ENCODE measurements at regions not wholly inside any gene's neighbourhood (a gene's known extent, or its start where the extent isn't known, plus 50 kb on each side); places are given as distances from the start of the nearest gene placed in this dataset.
A peak's percentile ranks its signal among the peaks of the same experiment; 100 is the strongest.
"Not testable (repeated sequence)": the region's sequence is repeated elsewhere in the genome, so short reads cannot be mapped to it uniquely, and the experiment has no call there.

DNA sequence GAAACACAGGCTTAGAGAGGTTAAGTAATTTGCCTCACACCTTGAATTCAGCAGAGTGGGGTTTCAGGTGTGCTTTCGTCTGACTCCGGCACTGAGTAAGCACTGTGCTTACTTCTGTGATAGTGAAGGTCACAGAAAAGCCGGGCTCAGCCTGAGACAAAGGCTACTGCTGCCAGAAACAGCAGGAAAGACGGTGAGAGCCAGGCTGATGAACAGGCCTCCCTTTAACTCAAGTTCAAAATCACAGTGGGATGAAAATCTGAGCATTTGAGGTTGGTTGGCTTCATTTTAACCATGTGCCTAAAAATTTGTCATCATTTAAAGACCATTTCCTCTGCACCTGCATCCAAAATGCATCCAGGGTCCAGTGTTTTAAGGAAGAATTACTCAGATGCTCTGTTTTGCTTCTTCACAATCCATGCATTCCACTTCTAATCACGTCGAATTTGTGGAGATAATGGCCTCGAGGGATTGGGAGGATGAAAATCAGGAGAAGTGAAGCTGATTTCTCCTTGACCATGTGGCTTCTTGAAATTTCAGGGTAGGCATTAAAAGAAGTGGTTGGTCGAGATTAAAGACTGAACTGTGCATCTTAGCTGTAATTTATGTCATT is 121.2 kb upstream of the LNX1 start:
- DNase-seq: no peak

DNA sequence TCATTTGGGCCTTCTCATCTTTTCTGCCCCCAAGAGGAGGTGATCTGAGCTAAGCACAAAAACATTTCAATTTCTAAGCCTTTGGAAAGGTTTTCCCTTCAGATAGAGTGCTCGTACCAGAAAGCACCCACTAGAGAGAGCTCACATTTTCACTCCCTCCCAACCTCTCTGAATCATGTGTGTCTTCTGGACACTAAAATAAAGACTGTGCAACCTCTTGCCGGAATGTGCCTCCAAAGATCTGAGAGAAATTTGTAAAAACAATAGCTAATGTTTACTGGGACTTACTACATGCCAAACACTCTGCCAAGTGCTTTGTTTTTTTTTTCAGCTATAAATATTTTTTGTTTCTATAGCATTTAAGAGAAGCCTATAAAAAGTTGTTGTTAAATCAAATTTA is 120.6 kb upstream of the LNX1 start:
- no peak for DNase-seq

DNA sequence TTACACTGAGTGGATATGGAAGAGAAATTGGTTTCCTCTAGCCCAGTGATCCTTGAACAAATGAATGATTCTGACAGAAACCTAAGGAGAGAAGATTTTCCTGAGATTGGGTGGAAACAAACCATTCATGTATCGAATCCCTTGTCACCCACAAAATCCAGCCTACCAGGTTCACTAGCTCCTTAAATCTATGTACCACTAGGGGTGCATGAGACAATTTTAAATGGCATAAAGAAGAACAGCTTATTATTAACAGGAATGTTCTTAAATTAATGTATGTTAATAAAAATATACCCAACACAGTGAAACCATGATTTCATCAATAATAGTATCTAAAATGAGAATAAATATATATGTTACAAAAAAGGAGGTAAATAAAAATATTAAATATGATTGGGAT is 118.4 kb upstream of the LNX1 start:
- no peak for DNase-seq

DNA sequence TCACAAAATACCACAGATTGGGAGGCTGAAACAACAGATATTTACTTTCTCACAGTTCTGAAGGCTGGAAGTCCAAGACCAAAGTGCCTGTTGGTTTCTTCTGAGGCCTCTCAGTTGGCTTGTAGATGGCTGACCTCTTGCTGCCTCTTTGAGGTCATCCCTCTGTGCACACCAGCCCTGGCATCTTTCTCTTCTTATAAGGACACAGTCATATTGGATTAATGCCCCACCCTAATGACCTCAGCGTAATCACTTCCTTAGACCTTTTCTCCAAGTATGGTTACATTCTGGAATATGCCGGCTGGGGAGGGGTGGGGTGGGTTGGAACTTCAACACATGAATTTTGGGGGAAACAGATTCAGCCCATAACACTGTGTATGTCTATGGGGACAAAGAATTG is 116.2 kb upstream of the LNX1 start:
- no peak for DNase-seq

DNA sequence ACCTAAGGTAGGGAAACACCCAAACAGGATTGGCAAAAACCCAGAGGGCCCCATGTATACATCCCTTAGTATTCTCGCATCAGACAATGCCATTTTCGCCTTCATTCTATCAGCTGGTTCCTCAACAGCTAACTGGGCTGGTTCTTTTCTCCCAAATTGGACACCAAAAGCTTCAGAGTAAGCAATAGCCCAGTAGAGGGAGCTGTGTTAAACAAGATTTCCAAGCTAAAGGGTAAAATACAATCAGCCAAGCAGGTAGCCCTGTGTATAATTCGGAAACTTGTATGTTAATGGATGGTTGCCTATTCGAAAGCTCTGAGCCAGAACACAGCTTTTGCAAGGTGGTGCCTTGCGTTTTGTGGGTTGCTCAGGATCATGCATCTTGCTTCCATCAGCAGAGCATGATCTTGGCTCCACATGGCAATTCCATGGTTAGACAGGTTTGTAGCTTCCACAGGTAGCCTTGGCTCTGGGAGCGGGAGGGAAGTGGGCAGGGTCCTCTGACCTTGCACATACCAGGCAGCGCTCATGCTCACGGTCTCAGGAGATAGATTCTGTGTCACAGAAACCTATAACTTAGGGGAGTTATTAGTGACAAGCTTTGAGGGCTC is 115.2 kb upstream of the LNX1 start:
- DNase-seq: peak; percentile 1

DNA sequence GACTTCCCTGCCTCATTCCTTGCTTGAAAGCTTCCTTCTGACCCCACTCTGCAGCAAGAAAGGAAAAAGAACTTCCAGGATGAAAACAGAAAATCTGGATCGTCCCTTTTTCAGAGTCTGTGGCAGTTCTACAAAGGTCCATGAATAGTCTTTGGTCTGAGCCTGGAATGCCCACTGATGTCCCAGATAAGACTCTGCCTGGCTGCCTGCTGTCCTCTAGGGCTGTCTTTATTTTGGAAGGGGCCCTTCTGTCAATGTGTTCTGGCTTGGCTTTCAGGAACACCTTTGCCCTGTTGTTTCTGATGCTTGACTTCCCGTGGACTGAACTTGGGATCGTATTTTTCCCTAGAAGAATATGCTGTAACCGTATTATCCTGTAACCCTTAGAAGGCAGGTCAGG is 114.7 kb upstream of the LNX1 start:
- DNase-seq: no peak

DNA sequence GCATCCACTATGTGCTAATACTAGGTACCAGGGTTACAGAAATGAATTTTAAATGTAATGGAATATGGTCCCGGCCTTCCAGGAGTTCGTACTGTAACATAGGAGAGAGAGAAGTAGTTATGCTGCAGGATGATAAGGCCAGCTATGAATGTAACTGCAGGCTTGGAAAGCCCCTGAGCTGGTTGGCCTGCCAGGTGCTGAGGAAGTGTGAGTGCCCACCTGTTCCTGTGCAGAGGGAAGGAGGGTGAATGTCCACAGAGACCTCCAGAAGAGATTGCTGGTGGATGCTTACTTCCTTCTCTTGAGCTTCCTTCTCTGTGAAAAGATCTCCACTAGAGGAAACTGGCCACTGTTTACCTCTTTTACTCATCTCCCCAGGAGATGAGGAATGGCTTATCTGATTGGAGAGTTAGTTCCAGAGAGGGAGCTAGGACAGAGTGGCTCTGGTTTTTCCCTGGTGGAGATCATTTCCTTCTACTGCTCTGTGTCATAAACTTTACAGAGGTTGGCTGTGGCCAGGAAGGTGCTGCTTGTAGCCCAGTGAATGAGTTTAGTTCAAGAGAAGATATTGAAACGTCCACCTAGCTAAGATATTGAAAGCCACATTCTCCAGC is 114.0 kb upstream of the LNX1 start:
- DNase-seq: no peak

DNA sequence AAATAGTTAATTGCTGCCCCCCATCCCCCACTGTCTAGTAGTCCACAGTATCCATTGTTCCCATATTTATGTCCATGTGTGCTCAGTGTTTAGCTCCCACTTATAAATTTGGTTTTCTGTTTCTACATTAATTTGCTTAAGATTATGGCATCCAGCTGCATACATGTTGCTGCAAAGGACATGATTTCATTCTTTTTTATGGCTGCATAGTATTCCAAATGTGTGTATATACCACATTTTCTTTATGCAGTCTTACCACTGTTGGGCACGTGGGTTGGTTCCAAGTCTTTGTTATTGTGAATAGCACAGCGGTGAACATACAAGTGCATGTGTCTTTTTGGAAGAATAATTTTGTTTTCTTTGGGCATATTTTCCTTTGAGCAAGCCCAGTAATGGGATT is 113.0 kb upstream of the LNX1 start:
- DNase-seq: no peak

DNA sequence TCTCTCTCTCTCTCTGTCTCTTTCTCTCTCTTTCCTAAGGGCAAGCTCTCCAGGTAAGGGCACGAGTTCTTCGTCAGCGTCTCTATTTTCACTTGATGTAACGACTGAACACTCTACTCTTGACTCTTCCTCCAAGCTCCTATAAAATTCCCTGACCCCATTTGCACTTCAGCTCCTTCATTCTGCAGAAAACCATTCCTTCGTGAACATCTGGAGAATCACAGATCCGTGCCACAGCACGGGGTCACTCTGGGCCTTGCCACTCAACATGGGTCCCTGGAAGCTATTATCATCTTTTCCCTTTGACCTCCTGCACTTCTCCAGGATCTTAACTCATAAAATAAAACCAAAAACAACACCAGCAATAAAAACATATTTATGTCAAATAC is 112.0 kb upstream of the LNX1 start:
- DNase-seq: no peak

DNA sequence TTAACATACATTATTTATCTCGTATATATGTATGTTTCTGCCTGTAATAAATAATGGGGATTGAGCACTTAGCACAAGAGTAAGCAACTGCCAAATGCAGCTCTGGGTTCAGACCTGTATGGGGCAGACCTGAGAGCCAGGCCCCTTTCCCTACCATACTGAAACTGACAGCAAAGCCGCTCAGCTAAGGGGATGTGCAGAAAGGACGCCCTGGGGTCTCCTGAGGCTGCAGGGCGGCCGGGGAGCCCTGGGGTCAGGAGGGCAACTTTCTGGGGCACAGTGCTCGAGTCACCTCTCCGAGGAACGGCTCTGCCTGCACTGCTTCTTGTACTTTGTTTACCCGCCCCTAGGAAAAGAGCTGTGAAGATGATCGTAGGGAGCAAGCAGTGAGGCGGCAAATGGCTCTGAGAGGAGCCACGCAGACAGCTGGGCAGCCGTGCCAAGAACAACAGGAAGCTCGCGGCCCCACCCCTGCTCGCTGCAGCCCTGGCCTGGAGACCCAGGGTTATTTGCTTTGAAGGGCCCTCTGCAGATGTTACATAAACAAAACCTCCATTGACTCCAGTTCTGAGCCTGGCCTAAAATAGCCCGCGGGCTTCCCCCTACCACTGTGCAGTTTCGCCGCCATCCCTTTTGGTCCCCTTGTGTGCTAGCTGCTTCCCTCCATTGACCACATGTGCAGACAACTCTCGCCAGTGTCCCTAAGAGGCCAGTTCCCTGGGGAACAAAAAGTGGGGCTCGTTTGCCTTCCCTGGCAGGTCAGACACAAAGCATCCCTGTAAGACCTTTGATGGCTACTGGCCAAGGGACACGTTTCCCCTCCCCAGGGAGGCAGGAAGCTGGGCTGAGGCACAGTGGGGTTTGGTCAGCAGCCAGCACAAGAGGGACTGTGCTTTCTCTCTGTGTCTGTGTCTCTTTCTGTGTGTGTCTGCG is 111.3 kb upstream of the LNX1 start:
- DNase-seq: peak; percentile 56

DNA sequence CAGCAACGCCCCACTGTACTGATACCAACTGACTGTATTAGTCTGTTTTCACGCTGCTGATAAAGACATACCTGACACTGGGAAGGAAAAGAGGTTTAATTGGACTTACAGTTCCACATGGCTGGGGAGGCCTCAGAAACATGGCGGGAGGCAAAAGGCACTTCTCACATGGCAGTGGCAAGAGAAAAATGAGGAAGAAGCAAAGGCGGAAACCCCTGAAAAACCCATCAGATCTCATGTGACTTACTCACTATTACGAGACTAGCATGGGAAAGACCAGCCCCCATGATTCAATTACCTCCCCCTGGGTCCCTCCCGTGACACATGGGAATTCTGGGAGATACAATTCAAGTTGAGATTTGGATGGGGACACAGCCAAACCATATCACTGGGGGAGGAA is 110.0 kb upstream of the LNX1 start:
- not testable (repeated sequence) for DNase-seq

DNA sequence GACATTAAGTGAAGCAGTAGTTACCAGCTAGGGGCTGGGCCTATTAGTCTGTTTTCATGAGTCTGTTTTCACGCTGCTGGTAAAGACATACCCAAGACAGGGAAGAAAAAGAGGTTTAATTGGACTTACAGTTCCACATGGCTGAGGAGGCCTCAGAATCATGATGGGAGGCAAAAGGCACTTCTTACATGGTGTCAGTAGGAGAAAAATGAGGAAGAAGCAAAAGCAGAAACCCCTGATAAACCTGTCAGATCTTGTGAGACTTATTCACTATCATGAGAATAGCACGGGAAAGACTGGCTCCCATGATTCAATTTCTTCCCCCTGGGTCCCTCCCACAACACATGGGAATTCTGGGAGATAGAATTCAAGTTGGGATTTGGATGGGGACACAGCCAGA is 108.0 kb upstream of the LNX1 start:
- DNase-seq: not testable (repeated sequence)

DNA sequence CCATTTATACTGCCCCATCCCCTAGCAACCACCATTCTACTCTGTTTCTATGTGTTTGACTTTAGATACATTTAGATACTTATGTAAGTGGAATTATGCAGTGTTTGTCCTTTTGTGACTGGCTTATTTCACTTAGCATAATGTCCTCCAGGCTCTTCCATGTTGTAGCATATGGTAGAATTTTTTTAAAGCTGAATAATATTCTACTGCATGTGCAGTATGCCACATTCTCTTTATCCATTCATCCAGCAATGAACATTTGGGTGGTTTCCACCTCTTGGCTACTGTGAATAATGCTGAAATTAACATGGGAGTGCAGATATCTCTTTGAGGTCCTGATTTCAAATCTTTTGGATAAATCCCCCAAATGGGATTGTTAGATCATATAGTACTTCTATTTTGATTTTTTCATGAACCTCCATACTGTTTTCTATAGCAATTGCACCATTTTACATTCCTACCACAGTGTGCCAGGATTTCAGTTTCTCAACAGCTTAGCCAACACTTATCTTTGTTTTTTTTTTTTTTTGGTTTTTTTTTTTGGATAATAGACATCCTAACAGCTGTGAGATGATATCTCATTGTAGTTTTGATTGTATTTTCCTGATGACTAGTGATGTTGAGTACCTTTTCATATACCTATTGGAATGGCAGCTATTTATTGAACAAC is 105.9 kb upstream of the LNX1 start:
- DNase-seq: peak; percentile 4

DNA sequence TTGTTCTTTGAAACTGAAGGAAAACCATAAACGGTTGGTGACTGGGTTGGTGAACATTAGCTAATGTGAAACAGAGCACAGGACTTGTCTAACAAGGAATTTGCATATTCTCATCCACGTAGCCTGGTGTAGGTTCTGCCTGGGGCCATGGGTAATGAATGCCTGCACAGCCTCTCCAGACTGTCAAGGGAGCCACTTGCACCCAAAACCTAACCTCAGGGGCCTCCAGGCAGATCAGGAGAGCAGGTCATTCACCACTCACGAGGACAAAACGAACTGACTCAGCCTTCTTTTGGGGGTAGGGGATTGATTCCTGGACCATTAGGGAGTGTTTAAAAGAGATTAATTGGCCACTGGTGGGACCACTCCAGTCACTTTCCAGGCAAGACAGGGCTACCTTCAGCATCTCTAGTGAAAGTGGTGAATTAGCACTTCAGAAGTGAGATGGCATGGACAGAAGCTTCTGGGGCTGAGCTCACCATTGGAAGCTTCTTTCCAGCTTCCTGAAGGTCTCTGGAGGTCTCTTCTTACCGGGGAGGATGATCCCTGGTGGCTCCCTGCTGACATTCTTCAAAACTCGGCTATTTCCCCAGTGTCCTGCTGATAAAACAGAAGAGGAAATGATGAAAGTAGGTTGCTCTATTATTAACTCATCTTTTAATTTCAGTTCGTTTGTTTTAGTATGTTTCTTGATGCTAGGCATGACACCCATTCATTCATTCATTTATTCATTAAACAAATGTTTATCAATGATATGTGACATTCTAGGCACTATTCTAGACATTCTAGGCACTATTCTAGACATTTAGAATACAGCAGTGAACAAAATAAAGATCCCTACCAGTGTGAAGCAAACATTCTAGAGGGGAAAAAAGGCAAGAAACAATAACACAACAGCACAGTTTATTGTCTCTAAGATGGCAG is 104.5 kb upstream of the LNX1 start:
- DNase-seq: no peak

DNA sequence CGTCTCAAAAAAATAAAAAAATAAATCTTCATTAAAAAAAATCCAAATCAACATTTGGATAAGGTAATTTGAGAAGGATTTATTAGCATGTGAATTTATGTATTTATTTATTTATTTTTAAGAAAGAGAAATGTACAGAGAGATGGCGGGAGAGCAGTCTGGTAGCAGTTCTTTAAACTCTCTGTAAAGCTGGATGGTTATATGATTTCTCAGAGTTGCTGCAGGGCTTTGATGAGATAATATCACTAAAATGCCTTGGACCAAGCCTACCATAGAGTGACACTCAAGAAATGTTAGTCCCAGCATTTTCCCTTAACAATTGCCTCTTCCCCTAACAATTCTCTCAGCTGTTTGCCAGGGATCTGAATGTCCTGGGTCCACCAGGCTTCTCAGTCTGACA is 103.4 kb upstream of the LNX1 start:
- DNase-seq: no peak

DNA sequence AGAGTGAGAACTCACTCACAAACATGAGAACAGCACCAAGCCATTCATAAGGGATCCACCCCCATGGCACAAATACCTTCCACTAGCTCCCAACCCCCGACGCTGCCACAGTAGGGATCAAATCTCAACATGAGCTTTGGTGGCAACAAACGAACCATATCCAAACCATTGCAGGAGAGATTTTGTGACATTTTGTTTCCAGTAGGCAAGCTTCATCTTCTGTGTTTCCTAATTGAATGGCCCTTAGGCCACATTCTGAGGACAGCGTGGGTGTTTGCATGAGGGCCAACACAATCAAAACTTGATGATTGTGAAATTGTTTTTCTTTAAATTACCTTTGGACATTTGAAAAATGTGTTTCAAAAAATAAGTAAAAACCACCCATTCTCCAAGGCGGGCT is 102.6 kb upstream of the LNX1 start:
- DNase-seq: no peak

DNA sequence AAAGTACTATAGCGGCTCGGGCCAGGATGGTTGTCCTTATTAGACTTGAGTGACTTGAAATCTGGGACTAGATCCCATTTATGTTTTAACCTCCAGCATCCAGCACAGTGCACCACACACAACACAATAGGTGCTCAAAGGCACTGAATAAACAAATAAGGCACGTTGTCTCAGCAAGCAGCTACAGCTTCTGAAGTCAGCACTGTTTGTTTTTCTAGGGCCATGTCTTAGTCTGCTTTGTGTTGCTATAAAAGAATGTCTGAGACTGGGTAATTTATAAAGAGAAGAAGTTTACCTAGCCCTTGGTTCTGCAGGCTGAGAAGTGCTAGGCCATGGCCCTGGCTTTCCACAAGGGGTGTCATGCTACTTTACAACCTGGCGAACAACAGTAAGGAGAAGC is 102.1 kb upstream of the LNX1 start:
- DNase-seq: no peak

DNA sequence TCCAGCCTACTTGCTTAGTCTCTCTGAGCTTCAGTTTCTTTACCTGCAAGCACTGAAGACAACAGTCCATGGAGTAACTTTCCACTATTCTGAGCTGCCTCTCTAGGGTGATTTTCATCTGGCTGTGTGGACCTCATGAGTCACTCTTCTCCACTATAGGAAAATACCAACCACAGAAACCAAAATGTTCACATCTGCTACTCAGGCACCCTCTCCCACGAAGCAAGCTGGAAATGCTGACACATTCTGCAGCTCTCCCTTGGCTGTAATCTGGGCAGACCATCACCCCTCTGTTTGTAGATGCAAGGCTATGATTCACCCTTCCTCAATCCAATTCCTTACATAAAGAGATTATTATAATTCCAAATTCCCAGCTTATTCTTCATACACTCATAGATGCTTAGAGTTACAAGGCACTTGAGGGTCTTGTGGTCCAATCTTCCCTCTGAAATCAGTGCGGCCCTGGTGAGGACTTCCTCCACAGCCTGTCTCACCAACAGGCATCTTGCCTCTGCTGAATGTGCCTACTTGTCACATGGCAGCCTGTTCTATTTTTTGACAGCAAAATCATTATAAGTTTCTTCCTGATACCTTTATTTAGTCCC is 97.0 kb upstream of the LNX1 start:
- DNase-seq: no peak

DNA sequence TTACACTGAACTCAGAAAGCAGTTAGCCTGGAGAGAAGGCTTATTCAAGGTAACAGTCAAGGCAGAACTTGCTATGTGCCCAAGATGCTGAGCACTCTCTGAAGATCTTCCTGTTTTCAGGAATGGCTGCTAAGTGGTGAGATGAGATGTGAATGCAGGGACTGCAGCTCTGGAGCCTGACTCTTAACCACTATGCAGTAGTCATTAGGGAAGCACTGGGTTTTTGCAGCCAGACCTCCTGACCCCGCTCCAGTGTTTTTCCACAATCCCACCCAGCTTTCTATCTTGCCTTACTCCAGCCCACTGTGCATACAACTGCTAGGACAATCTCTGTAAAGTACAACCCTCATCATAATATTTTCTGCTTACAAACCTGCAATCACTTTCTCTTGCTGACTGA is 95.2 kb upstream of the LNX1 start:
- DNase-seq: no peak

DNA sequence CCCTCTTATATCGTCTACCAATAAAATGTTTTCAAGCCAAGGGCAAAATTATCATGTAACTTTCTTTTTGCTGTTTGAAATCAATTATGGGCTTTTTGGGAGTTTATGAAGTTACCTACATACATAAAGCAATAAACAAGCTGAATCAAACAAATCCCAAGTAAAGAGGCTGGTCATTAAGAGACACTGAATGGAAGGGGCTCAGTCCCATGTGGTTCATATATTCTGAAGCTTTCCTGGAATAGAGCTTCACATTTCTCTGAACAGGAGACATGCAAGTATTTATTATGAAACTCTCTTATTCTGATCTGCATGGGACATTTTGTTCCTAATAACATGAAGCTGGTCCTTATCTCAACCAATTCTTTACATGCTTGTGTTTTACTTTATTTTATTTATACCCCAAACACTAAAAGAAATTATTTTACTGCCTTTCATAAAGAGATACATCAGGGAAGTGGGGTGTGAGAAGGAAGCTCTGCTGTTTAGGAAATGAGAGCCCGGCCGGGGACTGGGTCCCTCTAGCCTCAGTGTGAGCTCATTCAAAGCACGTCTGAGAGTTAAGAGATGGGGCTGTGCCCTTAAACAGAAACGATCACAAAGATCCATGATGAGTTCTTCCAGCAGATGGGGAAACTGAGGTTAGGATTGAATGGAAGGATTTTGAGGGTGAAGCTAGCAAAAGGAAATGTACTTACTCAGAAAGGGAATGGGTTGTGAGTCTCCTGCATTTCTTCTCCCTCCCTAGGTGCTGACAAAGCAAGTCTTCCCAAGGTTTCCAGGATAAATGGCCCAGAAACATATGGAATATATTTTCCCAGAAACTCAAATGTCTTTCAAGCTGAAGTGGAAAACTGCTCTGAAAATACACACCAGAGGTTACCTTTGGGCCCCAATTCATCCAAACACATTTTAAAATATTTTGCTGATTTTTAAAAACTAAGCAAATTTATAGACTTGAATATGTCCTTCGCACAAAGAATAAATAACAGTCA is 93.1 kb upstream of the LNX1 start:
- DNase-seq: no peak
